Stomach (tissue), 8 donors: ENCODE measurements at regions not wholly inside any gene's neighbourhood (a gene's known extent, or its start where the extent isn't known, plus 50 kb on each side); places are given as distances from the start of the nearest gene placed in this dataset.

Experiments used
- DNase-seq, 2 donors: peaks; one replicate each; pipeline versions ENCODE4 v3.0.0 to v3.0.0-alpha.2; 2013 to 2019
- H3K27ac ChIP-seq, 5 donors: fragments of 200-600 bp in 4 of 5; sonication (generic) in 4 of 5; one replicate each; pipeline ENCODE4 v1.5.1; 2013 to 2019; ENCODE audit warnings: mild to moderate bottlenecking in 1 of 5, moderate library complexity in 1 of 5
- H3K27me3 ChIP-seq, 3 donors: fragments of 200-600 bp; sonication (generic); one replicate each; pipeline ENCODE4 v1.5.1; 2017 to 2019; ENCODE audit warnings: mixed run types in 1 of 3
- H3K36me3 ChIP-seq, 4 donors: fragments of 200-600 bp; sonication (generic); 1 replicate in 3 of 4; 2 replicates in 1 of 4; pipeline ENCODE4 v1.5.1; 2016 to 2019
- H3K4me1 ChIP-seq, 4 donors: fragments of 200-600 bp; sonication (generic); one replicate each; pipeline ENCODE4 v1.5.1; 2016 to 2019
- H3K4me3 ChIP-seq, 4 donors: fragments of 200-600 bp; sonication (generic) in 3 of 4; one replicate each; pipeline ENCODE4 v1.5.1; 2016 to 2019; ENCODE audit warnings: mild to moderate bottlenecking in 1 of 4
- H3K9me3 ChIP-seq, 4 donors: fragments of 200-600 bp; sonication (generic); one replicate each; pipeline ENCODE4 v1.5.1; 2016 to 2019
- EP300 ChIP-seq: sonication (generic); formaldehyde crosslinking; IDR thresholded peaks from one replicate; pipeline ENCODE4 v1.6.1; 2017; ENCODE audit warnings: antibody characterized with exemption
- POLR2A ChIP-seq, 4 donors: fragments of 450-650 bp; IDR thresholded peaks; one replicate each; pipeline ENCODE4 v1.6.1; 2016; ENCODE audit warnings: antibody characterized with exemption in 4 of 4, control low read depth in 2 of 4, mild to moderate bottlenecking in 1 of 4, moderate library complexity in 1 of 4
- POLR2AphosphoS5 ChIP-seq, 3 donors: sonication (generic); formaldehyde crosslinking; IDR thresholded peaks; one replicate each; pipeline ENCODE4 v1.6.1; 2016; ENCODE audit warnings: antibody characterized with exemption in 3 of 3
- WGBS, 5 donors: extraction: QIAGEN DNeasy Blood & Tissue Kit in 3 of 5; methylation state at CpG; one replicate each; pipeline versions ENCODE4 v1.1.5 to v1.1.7; 2013 to 2018; 5-methylcytosine and 5-hydroxymethylcytosine counted together
- intact Hi-C: fragments of 100-400 bp; cut with DNase I; formaldehyde crosslinking; loops from one replicate; pipeline ENCODE4 v1.15.1; 2023; ENCODE audit warnings: low total_unique reads
- TF ChIP-seq, protein P1 (sequence below), 7 experiments: fragments of 450-650 bp in 4 of 7; fragments of 200-600 bp in 3 of 7; sonication (generic) in 3 of 7; IDR thresholded peaks; one replicate each; pipeline ENCODE4 v1.5.1; 2016 to 2019; ENCODE audit warnings: antibody characterized with exemption in 7 of 7, control low read depth in 2 of 7, mild to moderate bottlenecking in 1 of 7
- donor health status: healthy with polysubstance abuse.
- donor health status: Bipolar disorder and iron deficiency.
- donor health status: healthy.

DNA sequence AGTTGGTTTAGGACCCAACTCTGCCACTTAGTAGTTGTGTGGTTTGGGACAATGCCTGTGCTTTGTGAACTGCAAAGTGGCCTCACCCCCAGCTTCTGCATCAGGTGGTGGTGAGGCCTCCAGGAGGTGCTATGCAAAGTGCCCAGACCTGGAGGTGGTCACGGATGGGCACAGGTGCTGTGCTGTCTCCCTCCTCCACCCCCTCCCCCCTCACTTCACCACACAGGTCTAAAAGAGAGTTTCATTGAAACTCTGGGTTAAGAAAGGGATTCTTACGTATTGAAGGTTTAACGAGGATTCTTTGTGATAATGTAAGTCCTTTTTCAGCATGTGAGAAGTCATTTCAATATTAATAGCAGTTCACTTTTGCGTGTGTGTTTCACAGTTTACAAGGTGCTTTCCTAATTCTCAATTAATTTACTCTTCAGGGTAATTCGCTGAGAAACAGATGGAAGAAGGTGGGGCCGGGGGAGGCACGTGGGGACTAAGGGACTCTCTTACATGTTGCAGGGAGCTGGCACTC lies 369.9 kb downstream of the LPIN1 start:
- TF ChIP-seq POLR2A (IDR thresholded peaks at IDR 0.05) (no peak), POLR2AphosphoS5 (IDR thresholded peaks at IDR 0.05) (no peak), EP300 (no peak)
- TF ChIP-seq, protein P1, sequence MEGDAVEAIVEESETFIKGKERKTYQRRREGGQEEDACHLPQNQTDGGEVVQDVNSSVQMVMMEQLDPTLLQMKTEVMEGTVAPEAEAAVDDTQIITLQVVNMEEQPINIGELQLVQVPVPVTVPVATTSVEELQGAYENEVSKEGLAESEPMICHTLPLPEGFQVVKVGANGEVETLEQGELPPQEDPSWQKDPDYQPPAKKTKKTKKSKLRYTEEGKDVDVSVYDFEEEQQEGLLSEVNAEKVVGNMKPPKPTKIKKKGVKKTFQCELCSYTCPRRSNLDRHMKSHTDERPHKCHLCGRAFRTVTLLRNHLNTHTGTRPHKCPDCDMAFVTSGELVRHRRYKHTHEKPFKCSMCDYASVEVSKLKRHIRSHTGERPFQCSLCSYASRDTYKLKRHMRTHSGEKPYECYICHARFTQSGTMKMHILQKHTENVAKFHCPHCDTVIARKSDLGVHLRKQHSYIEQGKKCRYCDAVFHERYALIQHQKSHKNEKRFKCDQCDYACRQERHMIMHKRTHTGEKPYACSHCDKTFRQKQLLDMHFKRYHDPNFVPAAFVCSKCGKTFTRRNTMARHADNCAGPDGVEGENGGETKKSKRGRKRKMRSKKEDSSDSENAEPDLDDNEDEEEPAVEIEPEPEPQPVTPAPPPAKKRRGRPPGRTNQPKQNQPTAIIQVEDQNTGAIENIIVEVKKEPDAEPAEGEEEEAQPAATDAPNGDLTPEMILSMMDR (IDR thresholded peaks at IDR 0.05) = no peak
- WGBS, 5 donors = 84 to 89% (median 87%) methylated on average over 7 of the region's 7 CpGs
- intact Hi-C loops = no loop called here

DNA sequence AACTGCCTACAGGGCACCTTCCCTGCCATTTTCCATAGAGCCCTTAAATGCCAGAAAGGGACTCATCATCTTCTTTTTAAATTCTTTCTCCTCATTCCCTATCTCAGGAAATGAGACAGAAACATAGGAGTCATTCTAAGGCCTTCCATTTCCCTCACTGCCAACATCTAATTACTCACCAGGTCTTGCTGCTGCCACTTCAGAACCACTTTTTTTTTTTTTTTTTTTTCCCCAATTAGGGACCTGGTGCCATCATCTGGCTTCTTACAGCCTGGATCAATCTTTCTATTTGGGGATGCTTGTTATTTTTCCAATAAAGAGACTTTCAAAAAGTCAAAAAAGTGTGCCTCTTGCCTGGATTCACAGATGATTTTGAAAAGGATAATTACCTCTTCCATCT lies 373.4 kb downstream of the LPIN1 start:
- intact Hi-C loops = no loop called here
- TF ChIP-seq POLR2AphosphoS5 (IDR thresholded peaks at IDR 0.05) (no peak), POLR2A (IDR thresholded peaks at IDR 0.05) (no peak), EP300 (no peak)
- TF ChIP-seq, protein P1 (IDR thresholded peaks at IDR 0.05) = no peak
- DNase-seq = no peak
- Histone ChIP-seq H3K27ac (no peak overlapping the region), H3K36me3 (no peaks in the 10 kb centered on the region), H3K4me1 (no peaks in the 10 kb centered on the region), H3K4me3 (no peak overlapping the region), H3K27me3 (no peaks in the 10 kb centered on the region), H3K9me3 (no peaks in the 10 kb centered on the region)

More for the DNA sequence above, 369.9 kb downstream of the LPIN1 start:
- Histone ChIP-seq H3K4me3 (no peak overlapping the region), H3K27ac (no peak overlapping the region), H3K36me3 (no peaks in the 10 kb centered on the region), H3K4me1 (no peaks in the 10 kb centered on the region), H3K9me3 (no peaks in the 10 kb centered on the region), H3K27me3 (no peaks in the 10 kb centered on the region)
- DNase-seq = no peak

DNA sequence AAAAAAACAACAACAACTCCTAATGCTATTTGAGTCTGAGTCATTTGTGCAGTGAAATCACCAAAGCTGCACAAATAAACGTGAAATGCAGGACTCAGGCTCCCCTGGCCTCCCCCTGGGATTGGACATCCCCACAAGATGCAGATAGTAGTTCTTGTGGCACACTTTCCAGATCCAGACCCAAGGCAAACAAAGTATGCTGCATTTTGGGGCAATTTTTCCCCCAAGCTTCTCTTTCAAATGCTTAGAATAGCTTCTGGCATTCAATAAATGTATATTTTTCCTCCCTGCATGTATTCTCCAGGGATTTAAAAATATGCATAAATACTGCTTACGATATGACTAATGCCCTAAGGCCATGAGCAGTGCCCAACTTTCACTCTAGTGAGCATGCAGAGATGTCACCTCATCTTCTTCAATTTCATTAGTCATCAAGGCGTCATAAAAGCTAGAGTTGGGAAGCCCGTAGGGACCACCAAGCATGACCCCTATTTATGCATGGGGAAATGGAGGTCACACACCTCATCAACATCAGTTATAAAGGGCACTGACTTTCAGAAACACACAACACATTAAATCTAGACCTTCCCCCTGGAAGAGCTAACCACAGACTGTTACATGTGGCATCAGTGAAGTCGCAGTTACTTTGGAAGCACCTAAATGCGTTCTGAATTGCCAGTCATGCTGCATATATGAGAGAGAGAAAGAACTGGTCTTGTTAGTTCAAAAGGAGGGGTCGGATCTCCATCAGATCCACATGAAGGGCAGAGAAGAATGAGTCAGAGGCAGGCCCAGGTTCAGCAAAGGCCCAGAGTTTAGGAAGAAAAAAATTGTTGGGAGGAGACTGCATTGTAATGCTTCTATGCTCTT lies 374.1 kb downstream of the LPIN1 start:
- H3K27ac ChIP-seq = no peak overlapping the region
- TF ChIP-seq EP300 (no peak), POLR2AphosphoS5 (IDR thresholded peaks at IDR 0.05) (no peak), POLR2A (IDR thresholded peaks at IDR 0.05) (no peak)
- TF ChIP-seq, protein P1 (IDR thresholded peaks at IDR 0.05) = no peak
- H3K27me3 ChIP-seq = no peaks in the 10 kb centered on the region
- no peaks in the 10 kb centered on the region for H3K36me3 ChIP-seq
- intact Hi-C loops = no loop called here
- WGBS, 5 donors = 72 to 85% (median 82%) methylated on average over 7 of the region's 7 CpGs
- no peaks in the 10 kb centered on the region for H3K9me3 ChIP-seq
- no peak for DNase-seq
- H3K4me3 ChIP-seq = no peak overlapping the region
- H3K4me1 ChIP-seq = no peaks in the 10 kb centered on the region

DNA sequence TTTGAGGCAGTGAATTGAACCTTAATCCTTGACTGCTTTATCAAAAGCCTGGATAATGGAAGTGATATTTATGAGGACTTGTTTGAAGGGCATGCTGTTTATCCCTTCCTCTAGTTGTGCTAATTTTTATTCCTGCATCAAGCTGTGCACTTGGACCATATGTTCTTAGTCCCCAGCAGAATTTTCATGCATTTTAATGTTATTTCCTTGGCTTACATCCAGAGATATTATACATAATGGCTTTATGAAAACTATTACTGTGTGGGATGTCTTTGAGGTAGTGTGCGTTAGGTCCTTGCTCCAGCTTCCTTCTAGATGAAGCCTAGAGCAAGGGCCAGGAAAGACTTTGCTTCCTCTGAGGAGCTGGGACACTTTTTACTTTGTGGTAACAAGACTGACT lies 378.4 kb downstream of the LPIN1 start:
- Histone ChIP-seq H3K9me3 (peaks cover 0 to 7% (median 3%) of the 10 kb centered on the region in 4 donors), H3K36me3 (no peaks in the 10 kb centered on the region), H3K27me3 (no peaks in the 10 kb centered on the region), H3K27ac (no peak overlapping the region), H3K4me1 (no peaks in the 10 kb centered on the region), H3K4me3 (no peak overlapping the region)
- no peak for TF ChIP-seq POLR2AphosphoS5 (IDR thresholded peaks at IDR 0.05)
- TF ChIP-seq POLR2A (IDR thresholded peaks at IDR 0.05) = no peak
- TF ChIP-seq, protein P1 (IDR thresholded peaks at IDR 0.05) = no peak
- no peak for TF ChIP-seq EP300
- 91 to 100% (median 95%) methylated on average over 1 of the region's 1 CpG for WGBS, 5 donors
- intact Hi-C loops = no loop called here
- DNase-seq = no peak
